Erythroblast (primary cell): ENCODE measurements at regions not wholly inside any gene's neighbourhood (a gene's known extent, or its start where the extent isn't known, plus 50 kb on each side); places are given as distances from the start of the nearest gene placed in this dataset.

Source experiments
- GATA1 ChIP-seq: IDR thresholded peaks from 2 replicates; pipeline ENCODE4 v1.6.1; 2011; ENCODE audit warnings: low read depth, mild to moderate bottlenecking, control low read depth, low read length, moderate library complexity
- POLR2A ChIP-seq: IDR thresholded peaks from 2 replicates; pipeline ENCODE4 v1.6.1; 2011; ENCODE audit warnings: mild to moderate bottlenecking, low read length

GRCh38 chr4:153962311-153963039, 173.6 kb upstream of the SFRP2 start:
- TF ChIP-seq POLR2A (no peak), GATA1 (no peak)
